ENCODE measurements at regions not wholly inside any gene's neighbourhood (a gene's known extent, or its start where the extent isn't known, plus 50 kb on each side); places are given as distances from the start of the nearest gene placed in this dataset.

DNA sequence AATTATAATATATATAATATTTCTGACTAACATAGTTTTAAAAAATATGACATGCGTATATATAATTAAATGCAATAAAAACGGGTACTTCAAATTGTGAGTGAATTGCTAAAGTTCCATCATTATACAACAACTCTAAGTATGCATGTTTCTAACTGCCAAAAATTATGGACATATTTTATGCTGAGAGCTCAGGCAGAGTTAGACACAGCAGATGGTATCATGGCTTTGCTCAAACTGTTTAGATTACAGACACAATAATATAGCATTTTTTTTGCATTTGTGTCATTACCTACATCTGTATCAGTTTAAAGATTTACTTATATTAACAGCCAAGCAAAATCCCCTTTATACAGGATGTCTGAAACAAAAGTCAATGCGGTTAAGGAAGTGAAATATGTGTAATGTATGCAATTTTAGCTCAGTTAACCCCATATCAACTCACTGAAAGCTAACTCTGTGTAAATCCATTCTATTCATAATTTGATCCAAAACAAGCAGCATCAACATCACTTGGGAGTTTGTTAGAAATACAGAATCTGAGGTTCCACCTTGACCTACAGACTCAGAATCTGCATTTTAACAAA is 119.1 kb upstream of the CNKSR2 start:
- Histone ChIP-seq H3K79me2 (ENCODE audit: control insufficient read depth, insufficient read depth, low read length, poor library complexity) (no peaks in the 10 kb centered on the region), H2BK120ac (ENCODE audit: insufficient read depth, low read length, poor library complexity) (no peak overlapping the region), H3K27ac (ENCODE audit: low read depth, low read length) (no peak overlapping the region), H3K27me3 (ENCODE audit: insufficient read depth, low read length) (no peaks in the 10 kb centered on the region), H4K91ac (ENCODE audit: low read depth, low read length) (no peak overlapping the region), H3K23ac (ENCODE audit: low read length) (no peak overlapping the region), H3K4me2 (ENCODE audit: low read length) (no peak overlapping the region), H3K4me1 (ENCODE audit: control insufficient read depth in 1 of 2, insufficient read depth in 2 of 2, low read length in 2 of 2) (no peaks in the 10 kb centered on the region), H2BK5ac (ENCODE audit: low read depth, low read length, poor library complexity) (no peak overlapping the region), H2BK12ac (ENCODE audit: low read length) (no peak overlapping the region), H3K4me3 (ENCODE audit: low read depth, low read length) (no peak overlapping the region), H3K4ac (ENCODE audit: low read depth, low read length) (no peak overlapping the region), H3K79me1 (ENCODE audit: low read length) (no peaks in the 10 kb centered on the region), H2AFZ (ENCODE audit: insufficient read depth, low read length, poor library complexity) (no peak overlapping the region), H4K8ac (ENCODE audit: low read depth, low read length) (no peak overlapping the region), H3K18ac (ENCODE audit: low read length) (no peak overlapping the region), H3K14ac (ENCODE audit: low read length) (no peak overlapping the region), H3K36me3 (ENCODE audit: control insufficient read depth in 1 of 2, insufficient read depth in 2 of 2, low read length in 2 of 2) (no peaks in the 10 kb centered on the region), H3K9ac (ENCODE audit: low read length) (no peak overlapping the region), H4K12ac (ENCODE audit: low read depth, low read length) (no peak overlapping the region), H2AK5ac (ENCODE audit: low read length) (no peak overlapping the region), H3K9me3 (ENCODE audit: insufficient read depth, low read depth, low read length) (no peaks in the 10 kb centered on the region)
- no CpG with 5 or more reads among the region's 3 CpGs for WGBS (ENCODE audit: extremely low coverage, insufficient coverage, insufficient read length)
- peak in 1 of 2 donors; percentile 42 for DNase-seq

DNA sequence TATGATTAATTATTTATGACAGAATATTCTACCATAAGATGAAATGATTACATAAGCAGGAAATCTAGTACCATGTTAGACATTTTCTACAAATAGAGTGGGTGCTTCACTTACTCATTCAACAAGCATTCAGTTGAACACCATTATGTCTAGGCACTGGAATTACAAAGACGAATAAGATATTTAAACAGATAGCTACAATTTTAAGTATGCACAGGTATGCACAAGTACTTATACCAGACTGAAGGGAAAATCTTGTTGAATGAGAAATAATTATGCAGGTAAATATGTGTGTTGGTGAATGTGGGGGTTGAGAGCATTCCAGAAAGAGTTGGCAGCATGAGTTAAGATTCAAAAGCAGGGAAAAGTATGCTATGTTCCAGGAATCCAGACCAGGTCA is 107.3 kb upstream of the CNKSR2 start:
- WGBS (ENCODE audit: extremely low coverage, insufficient coverage, insufficient read length): no CpG with 5 or more reads among the region's 1 CpG
- Histone ChIP-seq H4K8ac (ENCODE audit: low read depth, low read length) (no peak overlapping the region), H3K4me2 (ENCODE audit: low read length) (no peak overlapping the region), H4K12ac (ENCODE audit: low read depth, low read length) (no peak overlapping the region), H3K23ac (ENCODE audit: low read length) (no peak overlapping the region), H3K18ac (ENCODE audit: low read length) (no peak overlapping the region), H3K14ac (ENCODE audit: low read length) (no peak overlapping the region), H3K4me1 (ENCODE audit: control insufficient read depth in 1 of 2, insufficient read depth in 2 of 2, low read length in 2 of 2) (no peaks in the 10 kb centered on the region), H3K27me3 (ENCODE audit: insufficient read depth, low read length) (no peaks in the 10 kb centered on the region), H3K79me2 (ENCODE audit: control insufficient read depth, insufficient read depth, low read length, poor library complexity) (no peaks in the 10 kb centered on the region), H3K9me3 (ENCODE audit: insufficient read depth, low read depth, low read length) (no peaks in the 10 kb centered on the region), H3K9ac (ENCODE audit: low read length) (no peak overlapping the region), H2BK120ac (ENCODE audit: insufficient read depth, low read length, poor library complexity) (no peak overlapping the region), H2AFZ (ENCODE audit: insufficient read depth, low read length, poor library complexity) (no peak overlapping the region), H3K79me1 (ENCODE audit: low read length) (no peaks in the 10 kb centered on the region), H2AK5ac (ENCODE audit: low read length) (no peak overlapping the region), H3K36me3 (ENCODE audit: control insufficient read depth in 1 of 2, insufficient read depth in 2 of 2, low read length in 2 of 2) (no peaks in the 10 kb centered on the region), H3K4me3 (ENCODE audit: low read depth, low read length) (no peak overlapping the region), H2BK5ac (ENCODE audit: low read depth, low read length, poor library complexity) (no peak overlapping the region), H4K91ac (ENCODE audit: low read depth, low read length) (no peak overlapping the region), H3K27ac (ENCODE audit: low read depth, low read length) (no peak overlapping the region), H2BK12ac (ENCODE audit: low read length) (no peak overlapping the region), H3K4ac (ENCODE audit: low read depth, low read length) (no peak overlapping the region)
- peak in 1 of 2 donors; percentile 63 for DNase-seq

DNA sequence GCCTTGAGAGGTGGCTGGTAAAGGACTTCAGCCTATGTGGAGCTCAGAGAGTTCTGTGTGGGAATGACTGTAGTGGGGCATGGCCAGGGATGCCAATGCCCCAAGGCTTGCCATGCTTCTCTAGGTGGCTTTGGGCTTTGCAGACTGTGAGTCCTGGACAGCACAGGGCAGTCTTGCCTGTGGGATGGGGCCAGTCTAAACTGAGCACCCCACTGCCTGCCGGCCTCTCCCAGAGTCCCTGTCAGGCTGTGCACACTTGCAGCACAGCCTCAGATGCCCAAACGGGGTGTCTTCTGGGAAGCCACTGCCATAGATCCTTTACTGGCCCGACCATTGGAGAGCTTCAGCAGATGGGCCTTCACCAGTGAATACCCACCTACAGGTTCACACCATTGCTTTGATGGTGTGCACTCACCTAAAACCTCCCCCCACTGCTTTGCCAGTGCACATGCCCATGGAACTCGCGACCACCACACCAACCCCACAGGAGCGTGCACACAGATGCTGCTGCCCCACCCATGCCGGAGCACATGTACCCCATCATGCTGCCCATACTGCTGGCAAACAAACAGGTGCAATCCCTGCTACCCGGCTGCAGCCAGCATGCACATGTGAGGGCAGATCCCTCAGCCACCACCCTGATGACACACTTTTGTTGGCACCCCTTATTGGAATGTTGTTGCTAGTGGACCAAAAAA is 97.3 kb upstream of the CNKSR2 start:
- no peak overlapping the region for H2BK120ac ChIP-seq (ENCODE audit: insufficient read depth, low read length, poor library complexity)
- H3K14ac ChIP-seq (ENCODE audit: low read length): no peak overlapping the region
- no peaks in the 10 kb centered on the region for H3K9me3 ChIP-seq (ENCODE audit: insufficient read depth, low read depth, low read length)
- no peak overlapping the region for H3K18ac ChIP-seq (ENCODE audit: low read length)
- no peak overlapping the region for H3K9ac ChIP-seq (ENCODE audit: low read length)
- H3K36me3 ChIP-seq (ENCODE audit: control insufficient read depth in 1 of 2, insufficient read depth in 2 of 2, low read length in 2 of 2): no peaks in the 10 kb centered on the region
- no peak overlapping the region for H3K4me2 ChIP-seq (ENCODE audit: low read length)
- H2AFZ ChIP-seq (ENCODE audit: insufficient read depth, low read length, poor library complexity): no peak overlapping the region
- no peak overlapping the region for H4K8ac ChIP-seq (ENCODE audit: low read depth, low read length)
- H3K4ac ChIP-seq (ENCODE audit: low read depth, low read length): no peak overlapping the region
- H3K27me3 ChIP-seq (ENCODE audit: insufficient read depth, low read length): no peaks in the 10 kb centered on the region
- no CpG with 5 or more reads among the region's 8 CpGs for WGBS (ENCODE audit: extremely low coverage, insufficient coverage, insufficient read length)
- no peak for DNase-seq
- no peak overlapping the region for H2BK12ac ChIP-seq (ENCODE audit: low read length)
- no peaks in the 10 kb centered on the region for H3K79me1 ChIP-seq (ENCODE audit: low read length)
- H3K79me2 ChIP-seq (ENCODE audit: control insufficient read depth, insufficient read depth, low read length, poor library complexity): no peaks in the 10 kb centered on the region
- H3K4me3 ChIP-seq (ENCODE audit: low read depth, low read length): no peak overlapping the region
- H4K91ac ChIP-seq (ENCODE audit: low read depth, low read length): no peak overlapping the region
- no peak overlapping the region for H2BK5ac ChIP-seq (ENCODE audit: low read depth, low read length, poor library complexity)
- no peak overlapping the region for H3K23ac ChIP-seq (ENCODE audit: low read length)
- no peaks in the 10 kb centered on the region for H3K4me1 ChIP-seq (ENCODE audit: control insufficient read depth in 1 of 2, insufficient read depth in 2 of 2, low read length in 2 of 2)
- no peak overlapping the region for H2AK5ac ChIP-seq (ENCODE audit: low read length)
- no peak overlapping the region for H3K27ac ChIP-seq (ENCODE audit: low read depth, low read length)
- no peak overlapping the region for H4K12ac ChIP-seq (ENCODE audit: low read depth, low read length)

DNA sequence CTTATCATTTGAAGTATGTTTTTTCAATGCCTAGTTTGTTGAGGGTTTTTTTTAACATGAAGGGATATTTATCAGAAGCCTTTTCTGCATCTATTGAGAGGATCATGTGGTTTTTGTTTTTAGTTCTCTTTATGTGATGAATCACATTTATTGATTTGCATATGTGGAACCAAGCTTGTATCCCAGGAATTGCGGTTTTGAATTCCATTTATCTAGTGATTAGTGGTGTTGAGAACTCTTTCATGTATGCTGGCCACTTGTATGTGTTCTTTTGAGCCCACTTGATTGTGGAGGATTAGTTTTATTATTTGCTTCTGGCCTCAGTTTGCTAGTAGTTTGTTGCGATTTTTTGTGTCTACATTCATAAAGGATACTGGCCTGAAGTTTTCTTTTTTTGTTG is 85.0 kb upstream of the CNKSR2 start:
- no peak overlapping the region for H3K14ac ChIP-seq (ENCODE audit: low read length)
- no CpG with 5 or more reads among the region's 2 CpGs for WGBS (ENCODE audit: extremely low coverage, insufficient coverage, insufficient read length)

More for the DNA sequence above, 85.0 kb upstream of the CNKSR2 start:
- H2AFZ ChIP-seq (ENCODE audit: insufficient read depth, low read length, poor library complexity): no peak overlapping the region
- H3K4me2 ChIP-seq (ENCODE audit: low read length): no peak overlapping the region
- H2AK5ac ChIP-seq (ENCODE audit: low read length): no peak overlapping the region
- H3K27ac ChIP-seq (ENCODE audit: low read depth, low read length): no peak overlapping the region
- H3K4me1 ChIP-seq (ENCODE audit: control insufficient read depth in 1 of 2, insufficient read depth in 2 of 2, low read length in 2 of 2): no peaks in the 10 kb centered on the region
- H3K79me2 ChIP-seq (ENCODE audit: control insufficient read depth, insufficient read depth, low read length, poor library complexity): no peaks in the 10 kb centered on the region
- H3K27me3 ChIP-seq (ENCODE audit: insufficient read depth, low read length): no peaks in the 10 kb centered on the region
- no peaks in the 10 kb centered on the region for H3K9me3 ChIP-seq (ENCODE audit: insufficient read depth, low read depth, low read length)
- H3K9ac ChIP-seq (ENCODE audit: low read length): no peak overlapping the region
- H2BK5ac ChIP-seq (ENCODE audit: low read depth, low read length, poor library complexity): no peak overlapping the region
- no peaks in the 10 kb centered on the region for H3K79me1 ChIP-seq (ENCODE audit: low read length)
- no peak overlapping the region for H4K91ac ChIP-seq (ENCODE audit: low read depth, low read length)
- H3K18ac ChIP-seq (ENCODE audit: low read length): no peak overlapping the region
- H3K4ac ChIP-seq (ENCODE audit: low read depth, low read length): no peak overlapping the region
- no peak overlapping the region for H3K4me3 ChIP-seq (ENCODE audit: low read depth, low read length)
- no peak overlapping the region for H4K12ac ChIP-seq (ENCODE audit: low read depth, low read length)
- H4K8ac ChIP-seq (ENCODE audit: low read depth, low read length): no peak overlapping the region
- no peak for DNase-seq
- H3K23ac ChIP-seq (ENCODE audit: low read length): no peak overlapping the region
- no peak overlapping the region for H2BK12ac ChIP-seq (ENCODE audit: low read length)
- H3K36me3 ChIP-seq (ENCODE audit: control insufficient read depth in 1 of 2, insufficient read depth in 2 of 2, low read length in 2 of 2): no peaks in the 10 kb centered on the region
- no peak overlapping the region for H2BK120ac ChIP-seq (ENCODE audit: insufficient read depth, low read length, poor library complexity)

Data from trophoblast cell (in vitro differentiated cells and primary cell).